Caco-2 (cell line): ENCODE measurements at regions not wholly inside any gene's neighbourhood (a gene's known extent, or its start where the extent isn't known, plus 50 kb on each side); places are given as distances from the start of the nearest gene placed in this dataset.

Experiments
- BruUV-seq: library from RNA; stranded (reverse); fragments of 400-500 nt; replicated peaks from 2 replicates; lab custom pipeline; 2021; lab: Mats Ljungman, UMichigan
- CTCF ChIA-PET: fragments of 300-600 bp; sonication (Branson Sonifier 250); formaldehyde crosslinking; loops from one replicate; lab custom pipeline; 2022; ENCODE audit warnings: antibody characterized with exemption; lab: Charles Lee
- POLR2A ChIA-PET: fragments of 300-600 bp; sonication (Branson Sonifier 250); formaldehyde crosslinking; loops from one replicate; lab custom pipeline; 2022; ENCODE audit warnings: antibody characterized with exemption; lab: Charles Lee
- DNase-seq, 2 experiments: peaks; one replicate each; pipeline versions ENCODE4 v3.0.0 to v3.0.0-alpha.2; 2020 to 2022
- H3K27me3 ChIP-seq: replicated peaks from 2 replicates; pipeline ENCODE4 v1.6.0; 2011; ENCODE audit warnings: low read length; ENCODE audit not compliant: control insufficient read depth, insufficient read depth
- H3K36me3 ChIP-seq: 2 replicates; pipeline ENCODE4 v1.5.1; 2011; ENCODE audit warnings: low read length; ENCODE audit not compliant: control insufficient read depth, insufficient read depth
- H3K4me1 ChIP-seq: fragments of 250-450 bp; sonication (Bioruptor Pico); 2 replicates; pipeline ENCODE4 v1.5.1; 2020; ENCODE audit warnings: mild to moderate bottlenecking
- H3K4me3 ChIP-seq: 2 replicates; pipeline ENCODE4 v1.5.1; 2011; ENCODE audit warnings: low read depth, mild to moderate bottlenecking, control low read depth, low read length
- H3K9me3 ChIP-seq: fragments of 250-450 bp; sonication (Bioruptor Pico); 2 replicates; pipeline ENCODE4 v1.5.1; 2020; ENCODE audit warnings: mild to moderate bottlenecking, moderate library complexity
- H3K27ac Mint-ChIP-seq: one replicate; pipeline ENCODE4 v1.8.0; 2022; ENCODE audit warnings: mixed read lengths; ENCODE audit not compliant: unreplicated experiment
- H3K27me3 Mint-ChIP-seq: one replicate; pipeline ENCODE4 v1.8.0; 2022; ENCODE audit warnings: mixed read lengths; ENCODE audit not compliant: insufficient read depth, unreplicated experiment
- H3K36me3 Mint-ChIP-seq: one replicate; pipeline ENCODE4 v1.8.0; 2022; ENCODE audit warnings: mild to moderate bottlenecking, mixed read lengths; ENCODE audit not compliant: insufficient read depth, unreplicated experiment
- H3K4me1 Mint-ChIP-seq: one replicate; pipeline ENCODE4 v1.8.0; 2022; ENCODE audit warnings: low read depth, mixed read lengths; ENCODE audit not compliant: unreplicated experiment
- H3K4me3 Mint-ChIP-seq: one replicate; pipeline ENCODE4 v1.8.0; 2022; ENCODE audit warnings: mild to moderate bottlenecking, moderate library complexity, mixed read lengths; ENCODE audit not compliant: unreplicated experiment
- H3K9me3 Mint-ChIP-seq: one replicate; pipeline ENCODE4 v1.8.0; 2022; ENCODE audit warnings: mixed read lengths; ENCODE audit not compliant: unreplicated experiment
- CTCF ChIP-seq, 2 experiments: fragments of 200-600 bp in 1 of 2; IDR thresholded peaks; 1 replicate in 1 of 2; 2 replicates in 1 of 2; pipeline versions ENCODE4 v1.5.1 to v1.8.0; 2011 to 2022; ENCODE audit warnings: antibody characterized with exemption in 1 of 2, control low read depth in 1 of 2, inconsistent platforms in 1 of 2, low read depth in 1 of 2, low read length in 1 of 2, mild to moderate bottlenecking in 1 of 2, moderate library complexity in 1 of 2; ENCODE audit not compliant: insufficient read depth in 1 of 2, severe bottlenecking in 1 of 2, unreplicated experiment in 1 of 2
- intact Hi-C: fragments of 100-400 bp; cut with micrococcal nuclease; formaldehyde crosslinking; loops from one replicate; pipeline ENCODE4 v1.10.0; 2022; ENCODE audit not compliant: unreplicated experiment

DNA sequence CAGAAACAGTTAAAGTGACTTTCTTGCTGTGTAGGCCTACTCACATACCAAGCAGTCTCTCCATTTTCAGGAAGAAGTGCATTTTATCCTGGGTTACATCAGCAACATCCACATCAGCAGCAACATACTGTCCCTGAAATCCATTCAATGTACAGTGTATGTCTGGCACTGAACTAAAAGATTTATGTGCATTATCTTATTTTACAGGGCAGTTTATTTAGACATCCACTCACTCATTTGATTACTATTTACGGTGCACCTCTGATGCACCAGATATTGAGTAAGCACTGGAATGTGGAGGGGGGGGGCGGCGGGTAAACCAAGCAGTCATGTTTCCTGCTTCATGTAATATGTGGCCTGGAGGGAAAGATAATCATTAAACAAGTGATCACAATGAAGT lies 1128.2 kb downstream of the BCL11A start:
- no peaks in the 10 kb centered on the region for H3K36me3 ChIP-seq
- DNase-seq: no peak
- no peak overlapping the region for H3K4me3 Mint-ChIP-seq
- H3K9me3 ChIP-seq: no peaks in the 10 kb centered on the region
- H3K27ac Mint-ChIP-seq: no peak overlapping the region
- H3K27me3 Mint-ChIP-seq: no peaks in the 10 kb centered on the region
- TF ChIP-seq CTCF (IDR thresholded peaks at IDR 0.05; ENCODE audit: insufficient read depth in 1 of 2, low read depth in 1 of 2, low read length in 1 of 2, severe bottlenecking in 1 of 2, unreplicated experiment in 1 of 2): no peak
- no peaks in the 10 kb centered on the region; the same call in 1 of the 2 replicates for H3K4me1 ChIP-seq
- BruUV-seq: no TSS peak
- no peak overlapping the region for H3K4me3 ChIP-seq
- H3K9me3 Mint-ChIP-seq: peaks cover 10% of the 10 kb centered on the region
- no peaks in the 10 kb centered on the region for H3K27me3 ChIP-seq
- H3K36me3 Mint-ChIP-seq: no peaks in the 10 kb centered on the region
- ChIA-PET CTCF (no interaction called here), POLR2A (no interaction called here)
- intact Hi-C loops: no loop called here
- no peaks in the 10 kb centered on the region for H3K4me1 Mint-ChIP-seq

DNA sequence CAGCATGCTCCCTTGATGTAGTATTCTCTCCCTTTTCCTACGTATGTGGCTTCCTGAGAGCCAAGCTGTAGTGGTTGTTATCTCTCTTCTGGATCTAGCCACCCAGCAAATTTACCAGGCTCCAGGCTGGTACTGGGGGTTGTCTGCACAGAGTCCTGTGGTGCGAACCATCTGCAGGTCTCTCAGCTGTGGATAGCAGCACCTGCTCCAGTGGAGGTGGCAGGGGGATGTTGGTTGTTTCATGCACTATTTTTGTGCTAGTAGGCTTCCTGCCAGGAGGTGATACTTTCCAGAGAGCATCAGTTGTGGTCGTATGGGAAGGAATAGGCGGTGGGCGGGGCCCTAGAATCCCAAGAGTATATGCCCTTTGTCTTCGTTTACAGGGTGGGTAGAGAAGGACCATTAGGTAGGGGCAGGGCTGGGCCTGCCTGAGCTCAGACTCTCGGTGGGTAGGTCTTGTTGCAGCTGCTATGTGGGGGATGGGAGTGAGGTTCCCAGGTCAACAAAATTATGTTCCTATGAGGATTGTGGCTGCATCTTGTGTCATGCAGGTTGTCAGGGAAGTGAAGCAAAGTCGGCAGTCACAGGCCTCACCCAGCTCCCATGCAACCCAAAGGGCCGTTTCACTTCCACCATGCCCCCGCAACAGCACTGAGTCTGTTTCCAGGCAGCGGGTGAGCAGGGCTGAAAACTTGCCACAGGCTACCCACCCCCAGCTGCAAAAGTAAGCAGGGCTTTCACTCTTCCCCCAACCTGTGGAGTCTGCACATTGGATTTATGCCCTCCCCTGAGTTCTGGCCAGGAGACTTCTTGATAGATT lies 1139.5 kb downstream of the BCL11A start:
- CTCF ChIA-PET: no interaction called here
- H3K9me3 ChIP-seq: peaks cover 9% of the 10 kb centered on the region
- no peak overlapping the region for H3K4me3 Mint-ChIP-seq
- no peak overlapping the region for H3K27ac Mint-ChIP-seq
- H3K36me3 Mint-ChIP-seq: no peaks in the 10 kb centered on the region
- H3K4me1 Mint-ChIP-seq: no peaks in the 10 kb centered on the region
- POLR2A ChIA-PET: no interaction called here
- no peak overlapping the region for H3K4me3 ChIP-seq
- peaks cover 3% of the 10 kb centered on the region for H3K27me3 Mint-ChIP-seq
- intact Hi-C loops: no loop called here
- no peak for TF ChIP-seq CTCF (IDR thresholded peaks at IDR 0.05; ENCODE audit: insufficient read depth in 1 of 2, low read depth in 1 of 2, low read length in 1 of 2, severe bottlenecking in 1 of 2, unreplicated experiment in 1 of 2)
- H3K36me3 ChIP-seq: no peaks in the 10 kb centered on the region
- H3K4me1 ChIP-seq: no peaks in the 10 kb centered on the region
- no peaks in the 10 kb centered on the region for H3K9me3 Mint-ChIP-seq
- H3K27me3 ChIP-seq: no peaks in the 10 kb centered on the region
- no TSS peak for BruUV-seq
- no peak for DNase-seq

DNA sequence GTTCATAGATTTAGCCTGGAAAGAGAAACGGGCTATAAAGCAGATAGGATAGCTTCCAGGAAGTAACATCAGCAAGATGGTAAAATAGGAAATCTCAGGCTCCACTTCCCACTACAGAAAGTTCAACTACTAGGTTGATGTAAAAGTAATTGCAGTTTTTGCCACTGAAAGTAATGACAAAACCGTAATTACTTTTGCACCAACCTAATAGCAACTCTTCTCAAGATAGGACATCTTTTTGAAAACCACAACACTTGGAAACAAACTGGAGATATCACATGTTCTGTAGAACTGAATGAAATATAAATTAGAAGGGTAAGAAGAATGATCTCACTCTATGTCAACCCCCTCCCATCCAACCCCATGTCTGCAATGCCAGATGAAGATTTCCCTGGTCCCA lies 1154.3 kb downstream of the BCL11A start:
- Mint-ChIP-seq H3K9me3 (no peaks in the 10 kb centered on the region), H3K36me3 (no peaks in the 10 kb centered on the region), H3K27me3 (no peaks in the 10 kb centered on the region), H3K27ac (no peak overlapping the region), H3K4me1 (no peaks in the 10 kb centered on the region), H3K4me3 (no peak overlapping the region)
- no peaks in the 10 kb centered on the region for H3K9me3 ChIP-seq
- H3K36me3 ChIP-seq: no peaks in the 10 kb centered on the region
- no peaks in the 10 kb centered on the region for H3K4me1 ChIP-seq
- intact Hi-C loops: no loop called here
- ChIA-PET POLR2A (no interaction called here), CTCF (no interaction called here)
- DNase-seq: no peak
- TF ChIP-seq CTCF (IDR thresholded peaks at IDR 0.05; ENCODE audit: insufficient read depth in 1 of 2, low read depth in 1 of 2, low read length in 1 of 2, severe bottlenecking in 1 of 2, unreplicated experiment in 1 of 2): no peak
- no TSS peak for BruUV-seq
- H3K27me3 ChIP-seq: no peaks in the 10 kb centered on the region
- H3K4me3 ChIP-seq: no peak overlapping the region
